HepG2 (cell line): ENCODE measurements at regions not wholly inside any gene's neighbourhood (a gene's known extent, or its start where the extent isn't known, plus 50 kb on each side); places are given as distances from the start of the nearest gene placed in this dataset.
A peak's percentile ranks its signal among the peaks of the same experiment; 100 is the strongest.

ENCODE experiments used
- ATAC-seq: fragments of 200-7000 bp; cut with Tn5 transposase; 3 replicates; pipeline ENCODE4 v1.9.1; 2020; ENCODE audit warnings: mild to moderate bottlenecking, moderate library complexity
- BruUV-seq: library from RNA; stranded (reverse); fragments of 400-500 nt; replicated peaks from 2 replicates; lab custom pipeline; 2021; lab: Mats Ljungman, UMichigan
- CTCF ChIA-PET: fragments of 300-600 bp; formaldehyde crosslinking; extraction: SDS; loops from one replicate; lab custom pipeline; 2021; ENCODE audit warnings: low total read pairs, inconsistent platforms, low intra/inter-chr PET ratio; lab: Yijun Ruan, JAX
- POLR2A ChIA-PET: fragments of 350-600 bp; sonication (Branson Sonifier 250); formaldehyde crosslinking; loops from one replicate; lab custom pipeline; 2020; ENCODE audit warnings: antibody characterized with exemption, inconsistent platforms; lab: Yijun Ruan, JAX
- DNase-seq: peaks from one replicate; pipeline ENCODE4 v3.0.0-alpha.2; 2015; ENCODE audit warnings: low spot score
- FAIRE-seq: peaks from 3 replicates; lab custom pipeline; 2011; peaks lifted over from hg19 to GRCh38; lab: Jason Lieb, UNC
- H2AFZ ChIP-seq: one replicate; pipeline ENCODE4 v1.6.1; 2011; ENCODE audit warnings: low read length, inconsistent platforms
- H3K27ac ChIP-seq: fragments of 300-600 bp; 3 replicates; pipeline ENCODE4 v1.8.0; 2011; ENCODE audit warnings: mixed run types, mild to moderate bottlenecking, mixed read lengths, low read length, inconsistent platforms; ENCODE audit not compliant: insufficient read depth; ENCODE audit errors: extremely low read length
- H3K27me3 ChIP-seq, 2 experiments: fragments of 200-600 bp in 1 of 2; 2 replicates in 1 of 2; 3 replicates in 1 of 2; pipeline versions ENCODE4 v1.6.0 to v1.8.0; 2011; ENCODE audit warnings: low read length in 2 of 2, mild to moderate bottlenecking in 2 of 2, moderate library complexity in 2 of 2, inconsistent platforms in 1 of 2; ENCODE audit not compliant: insufficient read depth in 2 of 2, control insufficient read depth in 1 of 2
- H3K36me3 ChIP-seq, 2 experiments: fragments of 200-600 bp in 1 of 2; replicated peaks in 1 of 2; 2 replicates in 1 of 2; 3 replicates in 1 of 2; pipeline versions ENCODE4 v1.5.1 to v1.8.0; 2011; ENCODE audit warnings: low read length in 2 of 2, inconsistent platforms in 1 of 2; ENCODE audit not compliant: insufficient read depth in 2 of 2, control insufficient read depth in 1 of 2
- H3K4me1 ChIP-seq: 2 replicates; pipeline ENCODE4 v1.5.1; 2012; ENCODE audit warnings: low read length, inconsistent platforms; ENCODE audit not compliant: insufficient read depth
- H3K4me2 ChIP-seq: 2 replicates; pipeline ENCODE4 v1.6.0; 2011; ENCODE audit warnings: low read depth, low read length, inconsistent platforms
- H3K4me3 ChIP-seq, 3 experiments: fragments of 200-600 bp in 1 of 3; sonication (generic), shearing (Covaris generic) in 1 of 3; replicated peaks in 1 of 3; 2 replicates each; pipeline ENCODE4 v1.5.1; 2011 to 2016; ENCODE audit warnings: low read length in 3 of 3, inconsistent platforms in 2 of 3, low read depth in 2 of 3, mild to moderate bottlenecking in 2 of 3, control low read depth in 1 of 3, mixed read lengths in 1 of 3; ENCODE audit not compliant: insufficient read depth in 1 of 3
- H3K79me2 ChIP-seq: one replicate; pipeline ENCODE4 v1.6.1; 2011; ENCODE audit warnings: low read length, inconsistent platforms; ENCODE audit not compliant: insufficient read depth
- H3K9ac ChIP-seq: 2 replicates; pipeline ENCODE4 v1.6.0; 2011; ENCODE audit warnings: mild to moderate bottlenecking, low read depth, low read length, inconsistent platforms; ENCODE audit not compliant: insufficient read depth
- H3K9me3 ChIP-seq: 2 replicates; pipeline ENCODE4 v1.5.1; 2012; ENCODE audit warnings: mild to moderate bottlenecking, low read length
- H4K20me1 ChIP-seq: 2 replicates; pipeline ENCODE4 v1.6.0; 2011; ENCODE audit warnings: inconsistent platforms, mild to moderate bottlenecking, low read length, moderate library complexity; ENCODE audit not compliant: insufficient read depth
- CREM ChIP-seq, 2 experiments: sonication (generic) in 1 of 2; formaldehyde crosslinking in 1 of 2; IDR thresholded peaks; 2 replicates each; pipeline versions ENCODE4 v1.4.0 to v1.6.1; 2016 to 2020; ENCODE audit warnings: antibody characterized with exemption in 1 of 2, mild to moderate bottlenecking in 1 of 2, missing genetic modification reagents in 1 of 2
- ELK4 ChIP-seq: sonication (generic); formaldehyde crosslinking; IDR thresholded peaks from 2 replicates; pipeline ENCODE4 v1.9.0; 2021; ENCODE audit warnings: missing genetic modification reagents, borderline replicate concordance
- ERF ChIP-seq: IDR thresholded peaks from 2 replicates; pipeline ENCODE4 v1.6.1; 2018; ENCODE audit warnings: missing biosample characterization, missing genetic modification reagents
- GTF2F1 ChIP-seq: fragments of 150-350 bp; IDR thresholded peaks from 2 replicates; pipeline ENCODE4 v1.6.1; 2014; ENCODE audit warnings: low read length
- HNRNPH1 ChIP-seq: fragments of 200-400 bp; formaldehyde crosslinking; optimal IDR thresholded peaks from 2 replicates; pipeline ENCODE3; 2017; ENCODE audit warnings: mild to moderate bottlenecking, low read depth, low read length
- HNRNPK ChIP-seq: fragments of 200-400 bp; formaldehyde crosslinking; IDR thresholded peaks from 2 replicates; pipeline ENCODE4 v1.6.1; 2018; ENCODE audit warnings: low read length, low read depth, moderate library complexity, mild to moderate bottlenecking; ENCODE audit not compliant: poor library complexity, severe bottlenecking
- PAXIP1 ChIP-seq: sonication (generic); formaldehyde crosslinking; conservative IDR thresholded peaks from 2 replicates; pipeline ENCODE4 v1.4.0; 2020; ENCODE audit warnings: mild to moderate bottlenecking, missing genetic modification reagents, moderate library complexity
- PRDM10 ChIP-seq: sonication (generic); formaldehyde crosslinking; IDR thresholded peaks from 2 replicates; pipeline ENCODE4 v1.4.0; 2020; ENCODE audit warnings: low read depth, missing genetic modification reagents
- SAP130 ChIP-seq: IDR thresholded peaks from 2 replicates; pipeline ENCODE4 v1.6.1; 2016; ENCODE audit warnings: low read depth
- SYNCRIP ChIP-seq: fragments of 200-400 bp; formaldehyde crosslinking; IDR thresholded peaks from 2 replicates; pipeline ENCODE4 v1.6.1; 2018; ENCODE audit warnings: mild to moderate bottlenecking, low read depth, low read length; ENCODE audit not compliant: insufficient read depth
- TCF12 ChIP-seq, 2 experiments: fragments of 450-650 bp in 1 of 2; sonication (generic) in 1 of 2; formaldehyde crosslinking in 1 of 2; IDR thresholded peaks; 2 replicates each; pipeline versions ENCODE4 v1.6.1 to v1.8.0; 2017 to 2022; ENCODE audit warnings: antibody characterized with exemption in 1 of 2, mild to moderate bottlenecking in 1 of 2, missing genetic modification reagents in 1 of 2, moderate library complexity in 1 of 2
- ZMYM2 ChIP-seq: sonication (generic); formaldehyde crosslinking; IDR thresholded peaks from 2 replicates; pipeline ENCODE4 v1.8.0; 2022; ENCODE audit warnings: mild to moderate bottlenecking, missing genetic modification reagents
- ZMYM4 ChIP-seq: sonication (generic); formaldehyde crosslinking; IDR thresholded peaks from 2 replicates; pipeline ENCODE4 v1.8.1; 2023; ENCODE audit warnings: mild to moderate bottlenecking, missing genetic modification reagents
- ZNF333 ChIP-seq: sonication (generic); formaldehyde crosslinking; IDR thresholded peaks from 2 replicates; pipeline ENCODE4 v1.4.0; 2020; ENCODE audit warnings: mild to moderate bottlenecking, missing genetic modification reagents, borderline replicate concordance
- ZNF724P ChIP-seq: sonication (generic); formaldehyde crosslinking; IDR thresholded peaks from 2 replicates; pipeline ENCODE4 v1.8.0; 2022; ENCODE audit warnings: missing genetic modification reagents, borderline replicate concordance
- ZNF749 ChIP-seq: sonication (generic); formaldehyde crosslinking; IDR thresholded peaks from 2 replicates; pipeline ENCODE4 v1.8.0; 2022; ENCODE audit warnings: mild to moderate bottlenecking, missing genetic modification reagents, moderate library complexity, borderline replicate concordance
- WGBS: methylation state at CpG from one replicate; pipeline ENCODE4 v1.1.6; 2017; ENCODE audit warnings: low lambda C conversion rate; 5-methylcytosine and 5-hydroxymethylcytosine counted together
- in situ Hi-C: cut with HindIII; loops from 2 replicates; pipeline ENCODE4 v1.10.0; 2017; ENCODE audit warnings: low pct_unique_long_range_greater_than_20kb; ENCODE audit not compliant: extremely low pct_ligation_motif_present
- intact Hi-C: fragments of 100-400 bp; cut with micrococcal nuclease; formaldehyde crosslinking; loops from one replicate; pipeline ENCODE4 v1.10.0; 2022; ENCODE audit not compliant: unreplicated experiment

GRCh38 chrX:20527041-20527440, 260.3 kb upstream of the RPS6KA3 start:
- Histone ChIP-seq H3K36me3 (no peaks in the 10 kb centered on the region), H3K4me3 (no peak overlapping the region; a peak in 1 of 6 replicates), H4K20me1 (no peaks in the 10 kb centered on the region), H3K4me1 (peaks cover 50% of the 10 kb centered on the region), H3K9ac (no peak overlapping the region), H3K79me2 (no peaks in the 10 kb centered on the region), H3K9me3 (no peaks in the 10 kb centered on the region), H3K4me2 (peak overlapping the region; percentile 32; the same call in 1 of the 2 replicates), H3K27me3 (no peaks in the 10 kb centered on the region), H3K27ac (peak overlapping the region; percentile 26), H2AFZ (no peak overlapping the region)
- peak; percentile 40 for DNase-seq
- ChIA-PET POLR2A (interaction anchor here (0.7 to 1.0 kb wide), 2 partner anchors 47 to 48 kb away, joined by 3 to 4 read pairs; no protein-coding TSS in a partner anchor), CTCF (interaction anchor here (1.2 kb wide), 1 partner anchor 828 kb away, joined by 4 read pairs; no protein-coding TSS in a partner anchor)
- in situ Hi-C loops, result loop anchor here (25.0 kb wide), 4 partner anchors 210 to 1210 kb away; partner anchors contain the start of gene CNKSR2
- intact Hi-C loops, result loop anchor here (5.0 kb wide), 2 partner anchors 275 to 955 kb away; no protein-coding TSS in a partner anchor
- no peak for FAIRE-seq
- 45% methylated on average over 4 of the region's 4 CpGs for WGBS
- BruUV-seq, result no TSS peak
- ATAC-seq, result peak; percentile 66; the same call in 2 of the 3 replicates
- TF ChIP-seq ZMYM2 (CRISPR knock-in tag) (0 out of 2 replicates have a peak, but pooled peaks have one; percentile 36), TCF12 (IDR thresholded peaks at IDR 0.05) (no peak), TCF12 (CRISPR knock-in tag; IDR thresholded peaks at IDR 0.05) (no peak), HNRNPK (no peak), SAP130 (CRISPR knock-in tag) (no peak), ZNF749 (CRISPR knock-in tag) (no peak), ERF (CRISPR knock-in tag) (no peak), PRDM10 (no peak), ZMYM4 (CRISPR knock-in tag) (0 out of 2 replicates have a peak, but pooled peaks have one; percentile 38), ELK4 (CRISPR knock-in tag) (no peak), SYNCRIP (no peak), HNRNPH1 (no peak), ZNF724P (CRISPR knock-in tag) (no peak), GTF2F1 (no peak), PAXIP1 (CRISPR knock-in tag) (peak; percentile 47; the same call in 1 of the 2 replicates), CREM (IDR thresholded peaks at IDR 0.05) (no peak), CREM (CRISPR knock-in tag; IDR thresholded peaks at IDR 0.05) (no peak), ZNF333 (CRISPR knock-in tag) (no peak)
